ENCODE measurements at regions not wholly inside any gene's neighbourhood (a gene's known extent, or its start where the extent isn't known, plus 50 kb on each side); places are given as distances from the start of the nearest gene placed in this dataset.
"Not testable (repeated sequence)": the region's sequence is repeated elsewhere in the genome, so short reads cannot be mapped to it uniquely, and the experiment has no call there.

DNA sequence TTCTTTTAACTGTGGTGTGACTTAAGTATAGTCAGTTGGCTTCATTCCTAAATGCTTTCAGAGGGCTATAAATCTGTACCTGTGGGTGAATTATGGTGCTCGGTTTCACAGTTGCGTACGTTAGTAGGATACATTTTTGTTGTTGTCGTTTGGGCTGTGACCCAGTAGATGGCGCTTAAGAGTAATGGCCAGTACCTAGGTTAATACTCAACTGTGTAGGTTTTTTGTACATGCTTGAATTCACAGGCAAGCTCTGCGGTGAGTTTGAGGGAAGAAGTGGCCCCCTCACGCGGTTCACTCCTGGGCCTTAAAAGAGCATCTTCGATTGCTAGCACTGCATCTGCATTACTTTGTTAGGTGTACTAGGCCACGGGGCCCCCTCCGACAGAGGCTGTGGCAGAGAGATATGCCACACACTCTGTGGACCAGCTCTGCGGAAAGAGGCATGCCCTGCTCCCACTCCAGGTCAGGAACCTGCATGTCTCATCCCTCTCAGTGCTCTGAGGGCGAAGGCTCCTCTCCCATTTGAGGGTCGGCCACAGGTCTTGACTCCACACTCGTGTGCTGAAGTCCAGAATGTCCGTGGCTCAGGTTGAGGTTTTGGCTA lies 224.6 kb upstream of the TBL1Y start:
- not testable (repeated sequence) for DNase-seq

GRCh38 chrY:6701558-6702161 lies 208.8 kb upstream of the TBL1Y start:
- DNase-seq = not testable (repeated sequence)

DNA sequence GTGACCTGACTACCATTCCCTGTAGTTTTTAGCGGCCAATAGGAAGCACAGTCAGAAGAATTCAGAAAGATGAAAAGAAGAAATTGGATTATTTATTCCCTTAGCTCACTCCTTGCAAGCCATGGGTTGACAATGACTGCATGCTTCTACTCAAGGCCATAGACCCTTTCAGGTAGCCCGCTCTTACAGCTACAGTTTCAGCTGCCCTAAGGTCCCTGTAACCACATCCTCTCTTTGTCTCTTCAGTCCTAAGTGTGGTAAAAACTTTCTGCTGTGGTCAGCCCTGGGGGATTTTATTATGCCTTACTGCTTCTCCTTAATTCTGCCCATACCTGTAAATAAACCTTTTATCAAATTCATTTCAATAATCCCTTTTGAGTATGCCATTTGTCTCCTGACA lies 189.1 kb upstream of the TBL1Y start:
- DNase-seq = not testable (repeated sequence)

DNA sequence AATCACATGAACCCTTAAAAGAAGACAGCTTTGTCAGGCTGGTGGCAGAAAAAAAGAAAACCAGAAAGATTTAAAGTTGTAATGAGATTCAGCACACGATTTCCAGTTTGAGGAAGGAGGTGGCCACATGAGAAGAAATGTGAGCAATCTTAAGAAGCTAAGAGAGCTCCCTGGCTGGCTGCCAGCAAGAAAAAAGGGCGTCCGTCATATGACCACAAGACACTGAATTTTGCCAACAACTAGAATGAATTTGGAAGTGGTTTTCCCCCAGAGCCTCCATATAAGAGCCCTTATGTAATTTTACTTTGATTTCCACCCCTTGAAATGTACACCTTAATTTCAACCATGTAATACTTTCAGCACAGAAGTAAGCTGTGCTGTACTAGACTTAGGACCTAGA lies 163.3 kb upstream of the TBL1Y start:
- not testable (repeated sequence) for DNase-seq

- no peak for DNase-seq
- no peak for TF ChIP-seq POLR2A (IDR thresholded peaks at IDR 0.05; ENCODE audit: low read length)
- no peak for TF ChIP-seq GATA1 (IDR thresholded peaks at IDR 0.05; ENCODE audit: low read depth, low read length)
Measured at GRCh38 chrY:6782334-6782733, 128.2 kb upstream of the TBL1Y start.

DNA sequence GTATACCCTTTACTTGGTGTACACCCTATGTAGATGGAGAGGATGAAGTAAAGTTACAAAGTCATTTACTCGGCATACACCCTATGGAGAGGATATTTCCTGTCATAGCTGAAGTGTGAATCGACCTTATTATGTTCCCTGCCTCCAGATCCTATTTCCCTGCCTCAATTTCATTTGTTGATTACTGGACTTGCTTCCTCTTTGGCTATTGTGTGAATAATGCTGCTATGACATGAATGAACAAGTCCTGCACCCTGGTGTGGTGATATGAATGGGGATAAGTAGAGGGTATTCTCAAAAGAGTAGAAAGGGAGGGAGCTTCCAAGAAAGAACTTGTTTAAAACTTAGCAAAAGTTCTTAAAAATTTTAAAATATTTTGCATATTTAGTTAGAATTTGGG lies 123.5 kb upstream of the TBL1Y start:
- no peak for TF ChIP-seq GATA1 (IDR thresholded peaks at IDR 0.05; ENCODE audit: low read depth, low read length)
- TF ChIP-seq POLR2A (IDR thresholded peaks at IDR 0.05; ENCODE audit: low read length) = no peak
- DNase-seq = no peak

- DNase-seq = peak in 1 of 2 experiments; percentile 2
- TF ChIP-seq POLR2A (IDR thresholded peaks at IDR 0.05; ENCODE audit: low read length) = no peak
- TF ChIP-seq GATA1 (IDR thresholded peaks at IDR 0.05; ENCODE audit: low read depth, low read length) = no peak
Measured at GRCh38 chrY:6811633-6812032, 98.9 kb upstream of the TBL1Y start.
